ENCODE measurements at regions not wholly inside any gene's neighbourhood (a gene's known extent, or its start where the extent isn't known, plus 50 kb on each side); places are given as distances from the start of the nearest gene placed in this dataset.

DNA sequence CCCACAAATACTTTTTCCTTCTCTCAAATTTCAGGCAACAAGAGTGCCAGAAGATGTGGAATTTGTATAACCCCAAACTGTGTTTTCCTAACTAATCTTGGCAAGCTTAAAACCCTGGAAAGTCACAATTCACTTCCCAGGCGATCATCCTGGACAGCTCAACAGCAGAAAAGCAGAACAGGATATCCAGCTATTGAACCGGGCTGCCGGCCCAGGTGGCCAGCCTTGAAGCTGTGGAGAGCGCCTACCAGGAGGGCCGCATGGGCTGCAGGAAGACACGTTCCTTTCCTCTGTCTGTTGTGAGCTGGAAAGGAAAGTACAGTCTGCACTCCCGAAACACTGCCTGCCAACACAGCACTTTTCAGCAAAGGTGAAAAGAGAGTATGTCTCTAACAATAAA is 719.7 kb upstream of the MARCKS start:
- TF ChIP-seq EZH2 (IDR thresholded peaks at IDR 0.05) (no peak), POLR2AphosphoS5 (IDR thresholded peaks at IDR 0.05; ENCODE audit: borderline replicate concordance, low read depth, low read length) (no peak)

Measured in SK-N-MC (cell line).